GM12872 (cell line): ENCODE measurements at regions not wholly inside any gene's neighbourhood (a gene's known extent, or its start where the extent isn't known, plus 50 kb on each side); places are given as distances from the start of the nearest gene placed in this dataset.

ENCODE experiments used
- CTCF ChIP-seq: IDR thresholded peaks from 3 replicates; pipeline ENCODE4 v1.5.1; 2011; ENCODE audit warnings: low read depth, mild to moderate bottlenecking, low read length, moderate library complexity; ENCODE audit not compliant: insufficient read depth

DNA sequence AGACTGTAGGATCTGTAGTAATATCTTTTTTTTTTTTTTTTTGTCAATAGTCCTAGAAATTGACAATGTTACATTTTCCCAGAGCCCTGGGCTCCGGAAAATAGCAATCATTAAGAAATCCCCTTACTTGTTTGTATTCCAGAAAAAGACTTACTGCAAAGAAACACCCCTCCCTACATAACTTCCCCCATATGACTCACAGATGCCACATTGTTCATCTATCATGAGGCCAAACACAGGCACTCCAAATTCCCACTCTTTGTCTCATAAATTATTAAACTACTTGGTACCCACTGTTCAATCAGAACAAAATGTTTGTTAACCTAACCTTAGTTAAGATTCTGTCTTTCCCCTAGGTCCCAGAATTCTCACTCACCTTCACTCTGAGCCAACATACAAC lies 53.5 kb downstream of the TEX51 start:
- TF ChIP-seq CTCF = no peak

- no peak for TF ChIP-seq CTCF
Measured at GRCh38 chr2:126953483-126953882, 54.8 kb downstream of the TEX51 start.

GRCh38 chr2:126954831-126955230 lies 56.1 kb downstream of the TEX51 start:
- TF ChIP-seq CTCF = no peak

DNA sequence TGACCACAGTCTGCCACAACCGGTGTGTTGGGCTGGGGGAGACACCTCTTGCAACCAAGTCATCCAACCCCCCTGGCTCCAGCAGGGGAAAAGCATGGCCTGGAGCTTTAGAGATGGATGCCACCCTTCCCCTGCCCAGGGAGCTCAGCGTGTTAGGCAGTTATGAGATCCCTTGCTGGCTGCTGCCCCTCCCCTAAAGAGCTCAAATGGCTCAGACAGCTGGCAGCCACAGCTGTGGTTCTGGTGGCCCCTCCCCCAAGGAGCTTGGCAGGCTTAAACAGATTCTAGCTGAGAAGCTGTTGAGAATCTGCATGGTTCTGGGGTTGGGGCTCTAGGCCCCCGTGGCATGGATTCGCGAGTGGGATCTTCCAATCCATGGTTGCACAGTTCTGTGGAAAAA lies 64.7 kb downstream of the TEX51 start:
- TF ChIP-seq CTCF = no peak

DNA sequence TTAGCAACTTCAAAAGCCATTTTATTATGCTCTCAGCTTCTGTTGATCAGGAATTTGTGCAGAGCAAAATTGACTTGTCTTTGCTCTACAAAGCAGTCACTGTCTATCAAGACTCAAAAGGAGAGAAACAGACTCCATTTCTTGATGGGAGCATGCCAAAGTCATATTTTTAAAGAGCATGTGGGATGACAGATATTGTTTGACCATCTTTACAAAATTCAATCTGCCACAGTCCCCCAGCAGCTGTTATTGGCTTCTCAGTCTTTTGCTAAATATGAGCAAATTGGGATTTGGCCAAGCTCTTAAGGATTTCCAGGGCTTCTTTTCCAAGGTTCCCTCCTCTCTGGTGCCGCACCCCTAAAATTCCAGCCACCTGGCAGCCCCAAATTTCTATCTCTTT lies 67.9 kb downstream of the TEX51 start:
- no peak for TF ChIP-seq CTCF

DNA sequence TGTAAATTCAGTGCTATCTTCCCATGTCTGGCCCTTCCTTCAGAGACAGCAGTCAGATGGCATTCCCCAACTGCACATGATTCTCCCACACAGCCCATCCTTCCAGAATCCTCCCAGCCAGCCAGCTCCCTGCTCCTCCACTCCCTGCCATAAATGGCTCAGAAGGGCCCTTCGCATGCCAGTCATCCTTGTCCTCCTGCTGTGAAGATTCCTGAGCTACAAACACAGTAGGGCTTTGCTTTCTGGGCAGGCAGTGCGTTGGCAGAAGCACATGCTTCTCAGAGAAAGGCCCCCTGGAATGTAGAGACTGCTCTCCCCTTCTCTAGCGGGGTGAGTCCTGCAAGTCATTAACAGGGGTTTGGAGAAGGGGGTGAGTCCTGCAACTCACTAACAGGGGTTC lies 71.9 kb downstream of the TEX51 start:
- TF ChIP-seq CTCF = no peak

DNA sequence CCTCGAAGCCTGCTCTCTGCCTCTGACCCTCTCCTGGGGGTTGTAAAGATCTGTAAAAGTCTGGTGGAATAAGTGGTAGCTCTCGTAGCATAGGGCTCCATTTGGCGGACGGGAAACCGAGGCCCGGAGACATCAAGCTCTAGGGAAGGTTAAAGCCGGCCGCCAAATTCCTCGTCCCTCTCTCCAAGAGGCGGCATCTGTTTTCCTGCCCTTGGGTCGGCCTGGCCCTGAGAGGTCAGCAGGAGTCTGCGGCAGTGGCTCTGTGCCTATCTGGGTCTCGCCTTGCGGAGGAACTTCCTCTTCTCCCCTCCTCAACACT lies 72.4 kb downstream of the TEX51 start:
- TF ChIP-seq CTCF = no peak
